Activated T-helper 1 cell treated with anti-CD3 and anti-CD28 coated beads, Interleukin-12 subunit alpha, Interleukin-12 subunit beta, Interleukin-2, Interleukin-4 antibody, amounts not matched to agents 30 ng/mL and 10 ng/mL and 1 ng/mL, durations not matched to agents 14 hours and 24 hours and 36 hours (primary cell): ENCODE measurements at regions not wholly inside any gene's neighbourhood (a gene's known extent, or its start where the extent isn't known, plus 50 kb on each side); places are given as distances from the start of the nearest gene placed in this dataset.
"Not testable (repeated sequence)": the region's sequence is repeated elsewhere in the genome, so short reads cannot be mapped to it uniquely, and the experiment has no call there.

ENCODE experiments used
- DNase-seq: peaks from one replicate; pipeline ENCODE4 v3.0.0; 2021; ENCODE audit warnings: low spot score
- H3K27ac Mint-ChIP-seq: one replicate; pipeline ENCODE4 v1.8.0; 2021; ENCODE audit warnings: mild to moderate bottlenecking, mixed read lengths
- H3K27me3 Mint-ChIP-seq: one replicate; pipeline ENCODE4 v1.8.0; 2022; ENCODE audit warnings: mild to moderate bottlenecking, moderate library complexity, mixed read lengths; ENCODE audit not compliant: insufficient read depth
- H3K36me3 Mint-ChIP-seq: one replicate; pipeline ENCODE4 v1.8.0; 2021; ENCODE audit warnings: low read depth, mixed read lengths
- H3K4me1 Mint-ChIP-seq: one replicate; pipeline ENCODE4 v1.8.0; 2021; ENCODE audit warnings: low read depth, mixed read lengths
- H3K4me3 Mint-ChIP-seq: one replicate; pipeline ENCODE4 v1.8.0; 2021; ENCODE audit warnings: mild to moderate bottlenecking, moderate library complexity, mixed read lengths
- H3K9me3 Mint-ChIP-seq: one replicate; pipeline ENCODE4 v1.8.0; 2021; ENCODE audit warnings: mixed read lengths
- intact Hi-C: fragments of 100-400 bp; cut with micrococcal nuclease; formaldehyde crosslinking; loops from one replicate; pipeline ENCODE4 v1.15.1; 2024

GRCh38 chr9:74001382-74001781, 495.8 kb upstream of the RORB start:
- H3K27ac Mint-ChIP-seq = no peak overlapping the region
- no peaks in the 10 kb centered on the region for H3K9me3 Mint-ChIP-seq
- H3K4me3 Mint-ChIP-seq = no peak overlapping the region
- no peaks in the 10 kb centered on the region for H3K36me3 Mint-ChIP-seq
- H3K27me3 Mint-ChIP-seq = no peaks in the 10 kb centered on the region
- no peak for DNase-seq
- no peaks in the 10 kb centered on the region for H3K4me1 Mint-ChIP-seq
- intact Hi-C loops = no loop called here

- no peaks in the 10 kb centered on the region for H3K27me3 Mint-ChIP-seq
- no peak for DNase-seq
- no peaks in the 10 kb centered on the region for H3K9me3 Mint-ChIP-seq
- H3K27ac Mint-ChIP-seq = no peak overlapping the region
- intact Hi-C loops = no loop called here
- H3K4me1 Mint-ChIP-seq = no peaks in the 10 kb centered on the region
- H3K36me3 Mint-ChIP-seq = no peaks in the 10 kb centered on the region
- H3K4me3 Mint-ChIP-seq = no peak overlapping the region
These were observed 490.2 kb upstream of the RORB start for GRCh38 chr9:74006935-74007334.

GRCh38 chr9:74007833-74008232, 489.3 kb upstream of the RORB start:
- no peak for DNase-seq
- Mint-ChIP-seq H3K9me3 (no peaks in the 10 kb centered on the region), H3K4me1 (no peaks in the 10 kb centered on the region), H3K27ac (no peak overlapping the region), H3K27me3 (no peaks in the 10 kb centered on the region), H3K4me3 (no peak overlapping the region), H3K36me3 (no peaks in the 10 kb centered on the region)
- intact Hi-C loops = no loop called here

- Mint-ChIP-seq H3K27me3 (no peaks in the 10 kb centered on the region), H3K27ac (no peak overlapping the region), H3K4me1 (no peaks in the 10 kb centered on the region), H3K9me3 (no peaks in the 10 kb centered on the region), H3K4me3 (no peak overlapping the region), H3K36me3 (no peaks in the 10 kb centered on the region)
- no peak for DNase-seq
- intact Hi-C loops = no loop called here
These were observed 481.1 kb upstream of the RORB start for GRCh38 chr9:74016004-74016403.

- H3K36me3 Mint-ChIP-seq = no peaks in the 10 kb centered on the region
- H3K27ac Mint-ChIP-seq = no peak overlapping the region
- no peaks in the 10 kb centered on the region for H3K27me3 Mint-ChIP-seq
- H3K4me1 Mint-ChIP-seq = no peaks in the 10 kb centered on the region
- H3K9me3 Mint-ChIP-seq = peaks cover 3% of the 10 kb centered on the region
- no peak overlapping the region for H3K4me3 Mint-ChIP-seq
- DNase-seq = no peak
- intact Hi-C loops = no loop called here
These were observed 471.7 kb upstream of the RORB start for GRCh38 chr9:74025402-74025925.

- H3K9me3 Mint-ChIP-seq = no peaks in the 10 kb centered on the region
- intact Hi-C loops = no loop called here
- no peak overlapping the region for H3K27ac Mint-ChIP-seq
- no peaks in the 10 kb centered on the region for H3K36me3 Mint-ChIP-seq
- H3K4me3 Mint-ChIP-seq = no peak overlapping the region
- H3K27me3 Mint-ChIP-seq = no peaks in the 10 kb centered on the region
- DNase-seq = no peak
- H3K4me1 Mint-ChIP-seq = no peaks in the 10 kb centered on the region
These were observed 464.7 kb upstream of the RORB start for GRCh38 chr9:74032421-74032820.

GRCh38 chr9:74035786-74036185, 461.3 kb upstream of the RORB start:
- DNase-seq = no peak
- intact Hi-C loops = no loop called here
- Mint-ChIP-seq H3K9me3 (no peaks in the 10 kb centered on the region), H3K27ac (no peak overlapping the region), H3K27me3 (no peaks in the 10 kb centered on the region), H3K4me3 (no peak overlapping the region), H3K4me1 (no peaks in the 10 kb centered on the region), H3K36me3 (no peaks in the 10 kb centered on the region)

- no peaks in the 10 kb centered on the region for H3K4me1 Mint-ChIP-seq
- H3K36me3 Mint-ChIP-seq = no peaks in the 10 kb centered on the region
- H3K9me3 Mint-ChIP-seq = no peaks in the 10 kb centered on the region
- no peak overlapping the region for H3K4me3 Mint-ChIP-seq
- no peaks in the 10 kb centered on the region for H3K27me3 Mint-ChIP-seq
- DNase-seq = no peak
- intact Hi-C loops = no loop called here
- H3K27ac Mint-ChIP-seq = no peak overlapping the region
These were observed 460.4 kb upstream of the RORB start for GRCh38 chr9:74036549-74037231.

- no peaks in the 10 kb centered on the region for H3K9me3 Mint-ChIP-seq
- no peak overlapping the region for H3K4me3 Mint-ChIP-seq
- no peaks in the 10 kb centered on the region for H3K36me3 Mint-ChIP-seq
- no peaks in the 10 kb centered on the region for H3K27me3 Mint-ChIP-seq
- no peak overlapping the region for H3K27ac Mint-ChIP-seq
- DNase-seq = no peak
- intact Hi-C loops = no loop called here
- H3K4me1 Mint-ChIP-seq = no peaks in the 10 kb centered on the region
These were observed 459.9 kb upstream of the RORB start for GRCh38 chr9:74037274-74037673.

GRCh38 chr9:74041588-74041987, 455.5 kb upstream of the RORB start:
- Mint-ChIP-seq H3K36me3 (no peaks in the 10 kb centered on the region), H3K4me1 (no peaks in the 10 kb centered on the region), H3K4me3 (no peak overlapping the region), H3K27ac (no peak overlapping the region), H3K27me3 (no peaks in the 10 kb centered on the region), H3K9me3 (no peaks in the 10 kb centered on the region)
- intact Hi-C loops = no loop called here
- no peak for DNase-seq

GRCh38 chr9:74044844-74045243, 452.3 kb upstream of the RORB start:
- no peak for DNase-seq
- intact Hi-C loops = no loop called here
- H3K4me3 Mint-ChIP-seq = no peak overlapping the region
- H3K9me3 Mint-ChIP-seq = no peaks in the 10 kb centered on the region
- no peaks in the 10 kb centered on the region for H3K4me1 Mint-ChIP-seq
- H3K27me3 Mint-ChIP-seq = no peaks in the 10 kb centered on the region
- H3K27ac Mint-ChIP-seq = no peak overlapping the region
- H3K36me3 Mint-ChIP-seq = no peaks in the 10 kb centered on the region

- Mint-ChIP-seq H3K9me3 (peaks cover 3% of the 10 kb centered on the region), H3K27me3 (no peaks in the 10 kb centered on the region), H3K4me1 (no peaks in the 10 kb centered on the region), H3K4me3 (no peak overlapping the region), H3K27ac (no peak overlapping the region), H3K36me3 (no peaks in the 10 kb centered on the region)
- no peak for DNase-seq
- intact Hi-C loops = no loop called here
These were observed 441.1 kb upstream of the RORB start for GRCh38 chr9:74056023-74056422.

- H3K27me3 Mint-ChIP-seq, H3K36me3 Mint-ChIP-seq, H3K9me3 Mint-ChIP-seq, intact Hi-C loops, DNase-seq, H3K27ac Mint-ChIP-seq, H3K4me3 Mint-ChIP-seq, H3K4me1 Mint-ChIP-seq: not testable (repeated sequence)
These were observed 440.1 kb upstream of the RORB start for GRCh38 chr9:74057051-74057450.

GRCh38 chr9:74064702-74065101, 432.4 kb upstream of the RORB start:
- Mint-ChIP-seq H3K27me3 (no peaks in the 10 kb centered on the region), H3K4me1 (no peaks in the 10 kb centered on the region), H3K27ac (no peak overlapping the region), H3K4me3 (no peak overlapping the region), H3K9me3 (peaks cover 6% of the 10 kb centered on the region), H3K36me3 (no peaks in the 10 kb centered on the region)
- intact Hi-C loops = no loop called here
- no peak for DNase-seq
